ENCODE measurements at regions not wholly inside any gene's neighbourhood (a gene's known extent, or its start where the extent isn't known, plus 50 kb on each side); places are given as distances from the start of the nearest gene placed in this dataset.

- H3K9me2 ChIP-seq (replicated peaks; ENCODE audit: insufficient read depth, low read length), result no peaks in the 10 kb centered on the region
- H3K4me1 ChIP-seq (ENCODE audit: low read length), result no peaks in the 10 kb centered on the region
- DNase-seq, result no peak
- H3K36me3 ChIP-seq (ENCODE audit: insufficient read depth, low read length), result no peaks in the 10 kb centered on the region
- H3K4me3 ChIP-seq (ENCODE audit: low read length), result no peak overlapping the region
- no peaks in the 10 kb centered on the region for H4K20me1 ChIP-seq (ENCODE audit: insufficient read depth, low read depth, low read length)
- no peaks in the 10 kb centered on the region for H3K27me3 ChIP-seq (ENCODE audit: low read length)
- H3K27ac ChIP-seq (ENCODE audit: low read length), result no peak overlapping the region
- no peak overlapping the region for H3K4me2 ChIP-seq (ENCODE audit: low read depth, low read length, poor library complexity, severe bottlenecking)
- no peak overlapping the region for H3K9ac ChIP-seq (ENCODE audit: low read length)
- no peaks in the 10 kb centered on the region for H3K79me2 ChIP-seq (ENCODE audit: low read length)
- H3K9me3 ChIP-seq (ENCODE audit: low read length), result no peaks in the 10 kb centered on the region
- H2AFZ ChIP-seq (ENCODE audit: low read length), result no peak overlapping the region
Observed at GRCh38 chr13:29921542-29921941, 71.1 kb upstream of the UBL3 start.

GRCh38 chr13:29920025-29920643 is 69.7 kb upstream of the UBL3 start:
- no peaks in the 10 kb centered on the region for H3K79me2 ChIP-seq (ENCODE audit: low read length)
- no peaks in the 10 kb centered on the region for H3K9me2 ChIP-seq (replicated peaks; ENCODE audit: insufficient read depth, low read length)
- no peak for DNase-seq
- H4K20me1 ChIP-seq (ENCODE audit: insufficient read depth, low read depth, low read length), result no peaks in the 10 kb centered on the region
- no peaks in the 10 kb centered on the region for H3K36me3 ChIP-seq (ENCODE audit: insufficient read depth, low read length)
- H3K9ac ChIP-seq (ENCODE audit: low read length), result no peak overlapping the region
- no peak overlapping the region for H2AFZ ChIP-seq (ENCODE audit: low read length)
- H3K4me3 ChIP-seq (ENCODE audit: low read length), result no peak overlapping the region
- no peaks in the 10 kb centered on the region for H3K27me3 ChIP-seq (ENCODE audit: low read length)
- H3K4me2 ChIP-seq (ENCODE audit: low read depth, low read length, poor library complexity, severe bottlenecking), result no peak overlapping the region
- no peaks in the 10 kb centered on the region for H3K9me3 ChIP-seq (ENCODE audit: low read length)
- no peaks in the 10 kb centered on the region for H3K4me1 ChIP-seq (ENCODE audit: low read length)
- no peak overlapping the region for H3K27ac ChIP-seq (ENCODE audit: low read length)

GRCh38 chr13:29918845-29919244 is 68.4 kb upstream of the UBL3 start:
- Histone ChIP-seq H3K4me1 (ENCODE audit: low read length) (no peaks in the 10 kb centered on the region), H3K4me2 (ENCODE audit: low read depth, low read length, poor library complexity, severe bottlenecking) (no peak overlapping the region), H3K9me2 (replicated peaks; ENCODE audit: insufficient read depth, low read length) (no peaks in the 10 kb centered on the region), H3K27ac (ENCODE audit: low read length) (no peak overlapping the region), H3K9ac (ENCODE audit: low read length) (no peak overlapping the region), H3K9me3 (ENCODE audit: low read length) (no peaks in the 10 kb centered on the region), H4K20me1 (ENCODE audit: insufficient read depth, low read depth, low read length) (no peaks in the 10 kb centered on the region), H3K36me3 (ENCODE audit: insufficient read depth, low read length) (no peaks in the 10 kb centered on the region), H3K4me3 (ENCODE audit: low read length) (no peak overlapping the region), H3K27me3 (ENCODE audit: low read length) (no peaks in the 10 kb centered on the region), H2AFZ (ENCODE audit: low read length) (no peak overlapping the region), H3K79me2 (ENCODE audit: low read length) (no peaks in the 10 kb centered on the region)
- DNase-seq, result no peak

GRCh38 chr13:29917650-29918049 is 67.2 kb upstream of the UBL3 start:
- Histone ChIP-seq H3K79me2 (ENCODE audit: low read length) (no peaks in the 10 kb centered on the region), H3K36me3 (ENCODE audit: insufficient read depth, low read length) (no peaks in the 10 kb centered on the region), H3K4me2 (ENCODE audit: low read depth, low read length, poor library complexity, severe bottlenecking) (no peak overlapping the region)

GRCh38 chr13:29914581-29914980 is 64.2 kb upstream of the UBL3 start:
- Histone ChIP-seq H3K27ac (ENCODE audit: low read length) (no peak overlapping the region), H3K4me2 (ENCODE audit: low read depth, low read length, poor library complexity, severe bottlenecking) (no peak overlapping the region), H3K4me1 (ENCODE audit: low read length) (no peaks in the 10 kb centered on the region), H3K36me3 (ENCODE audit: insufficient read depth, low read length) (no peaks in the 10 kb centered on the region), H4K20me1 (ENCODE audit: insufficient read depth, low read depth, low read length) (no peaks in the 10 kb centered on the region), H3K4me3 (ENCODE audit: low read length) (no peak overlapping the region), H3K9ac (ENCODE audit: low read length) (no peak overlapping the region), H3K79me2 (ENCODE audit: low read length) (no peaks in the 10 kb centered on the region), H2AFZ (ENCODE audit: low read length) (no peak overlapping the region), H3K27me3 (ENCODE audit: low read length) (no peaks in the 10 kb centered on the region), H3K9me3 (ENCODE audit: low read length) (no peaks in the 10 kb centered on the region), H3K9me2 (replicated peaks; ENCODE audit: insufficient read depth, low read length) (no peaks in the 10 kb centered on the region)
- DNase-seq, result no peak

More at GRCh38 chr13:29917650-29918049, 67.2 kb upstream of the UBL3 start:
- no peaks in the 10 kb centered on the region for H3K9me2 ChIP-seq (replicated peaks; ENCODE audit: insufficient read depth, low read length)
- H3K9ac ChIP-seq (ENCODE audit: low read length), result no peak overlapping the region
- no peak overlapping the region for H3K27ac ChIP-seq (ENCODE audit: low read length)
- no peaks in the 10 kb centered on the region for H3K27me3 ChIP-seq (ENCODE audit: low read length)
- H3K4me3 ChIP-seq (ENCODE audit: low read length), result no peak overlapping the region
- H2AFZ ChIP-seq (ENCODE audit: low read length), result no peak overlapping the region
- no peaks in the 10 kb centered on the region for H3K4me1 ChIP-seq (ENCODE audit: low read length)
- no peaks in the 10 kb centered on the region for H3K9me3 ChIP-seq (ENCODE audit: low read length)
- DNase-seq, result no peak
- no peaks in the 10 kb centered on the region for H4K20me1 ChIP-seq (ENCODE audit: insufficient read depth, low read depth, low read length)

GRCh38 chr13:29911781-29912418 is 61.5 kb upstream of the UBL3 start:
- Histone ChIP-seq H3K4me2 (ENCODE audit: low read depth, low read length, poor library complexity, severe bottlenecking) (no peak overlapping the region), H3K36me3 (ENCODE audit: insufficient read depth, low read length) (no peaks in the 10 kb centered on the region), H3K27me3 (ENCODE audit: low read length) (no peaks in the 10 kb centered on the region), H3K9ac (ENCODE audit: low read length) (no peak overlapping the region), H3K9me2 (replicated peaks; ENCODE audit: insufficient read depth, low read length) (no peaks in the 10 kb centered on the region), H4K20me1 (ENCODE audit: insufficient read depth, low read depth, low read length) (no peaks in the 10 kb centered on the region), H3K79me2 (ENCODE audit: low read length) (no peaks in the 10 kb centered on the region), H3K4me1 (ENCODE audit: low read length) (no peaks in the 10 kb centered on the region), H3K27ac (ENCODE audit: low read length) (no peak overlapping the region), H3K9me3 (ENCODE audit: low read length) (no peaks in the 10 kb centered on the region), H3K4me3 (ENCODE audit: low read length) (no peak overlapping the region), H2AFZ (ENCODE audit: low read length) (no peak overlapping the region)
- no peak for DNase-seq

GRCh38 chr13:29909975-29910674 is 59.7 kb upstream of the UBL3 start:
- Histone ChIP-seq H3K36me3 (ENCODE audit: insufficient read depth, low read length) (no peaks in the 10 kb centered on the region), H3K4me3 (ENCODE audit: low read length) (no peak overlapping the region), H3K9ac (ENCODE audit: low read length) (no peak overlapping the region), H3K27me3 (ENCODE audit: low read length) (no peaks in the 10 kb centered on the region), H3K27ac (ENCODE audit: low read length) (no peak overlapping the region), H3K9me2 (replicated peaks; ENCODE audit: insufficient read depth, low read length) (no peaks in the 10 kb centered on the region), H3K9me3 (ENCODE audit: low read length) (no peaks in the 10 kb centered on the region), H4K20me1 (ENCODE audit: insufficient read depth, low read depth, low read length) (no peaks in the 10 kb centered on the region), H3K4me1 (ENCODE audit: low read length) (no peaks in the 10 kb centered on the region), H3K79me2 (ENCODE audit: low read length) (no peaks in the 10 kb centered on the region), H3K4me2 (ENCODE audit: low read depth, low read length, poor library complexity, severe bottlenecking) (no peak overlapping the region), H2AFZ (ENCODE audit: low read length) (no peak overlapping the region)
- no peak for DNase-seq

- no peaks in the 10 kb centered on the region for H3K27me3 ChIP-seq (ENCODE audit: low read length)
- no peaks in the 10 kb centered on the region for H3K4me1 ChIP-seq (ENCODE audit: low read length)
- H3K79me2 ChIP-seq (ENCODE audit: low read length), result no peaks in the 10 kb centered on the region
- no peaks in the 10 kb centered on the region for H3K36me3 ChIP-seq (ENCODE audit: insufficient read depth, low read length)
- DNase-seq, result no peak
- H3K27ac ChIP-seq (ENCODE audit: low read length), result no peak overlapping the region
- H3K9me2 ChIP-seq (replicated peaks; ENCODE audit: insufficient read depth, low read length), result no peaks in the 10 kb centered on the region
- H3K9ac ChIP-seq (ENCODE audit: low read length), result no peak overlapping the region
- H3K4me3 ChIP-seq (ENCODE audit: low read length), result no peak overlapping the region
- no peak overlapping the region for H3K4me2 ChIP-seq (ENCODE audit: low read depth, low read length, poor library complexity, severe bottlenecking)
- H3K9me3 ChIP-seq (ENCODE audit: low read length), result no peaks in the 10 kb centered on the region
- H4K20me1 ChIP-seq (ENCODE audit: insufficient read depth, low read depth, low read length), result no peaks in the 10 kb centered on the region
- no peak overlapping the region for H2AFZ ChIP-seq (ENCODE audit: low read length)
Observed at GRCh38 chr13:29909081-29909730, 58.8 kb upstream of the UBL3 start.

Data from Karpas-422 (cell line).